SK-N-SH (cell line): ENCODE measurements at regions not wholly inside any gene's neighbourhood (a gene's known extent, or its start where the extent isn't known, plus 50 kb on each side); places are given as distances from the start of the nearest gene placed in this dataset.

Experiments
- CTCF ChIP-seq: fragments of 200-600 bp; sonication (generic); IDR thresholded peaks from 2 replicates; pipeline ENCODE4 v1.6.1; 2017; ENCODE audit warnings: antibody characterized with exemption, mild to moderate bottlenecking, moderate library complexity
- ELF1 ChIP-seq: IDR thresholded peaks from 2 replicates; pipeline ENCODE4 v1.4.0; 2012
- EP300 ChIP-seq, 2 experiments: IDR thresholded peaks; 2 replicates each; pipeline versions ENCODE4 v1.4.0 to v1.6.1; 2012; ENCODE audit warnings: borderline replicate concordance in 1 of 2, low read depth in 1 of 2, low read length in 1 of 2
- EZH2phosphoT487 ChIP-seq: fragments of 200-600 bp; sonication (generic); IDR thresholded peaks from 2 replicates; pipeline ENCODE4 v1.6.1; 2017; ENCODE audit warnings: low read depth, mixed run types, mild to moderate bottlenecking, antibody characterized with exemption, moderate library complexity, borderline replicate concordance
- FOSL2 ChIP-seq: IDR thresholded peaks from 2 replicates; pipeline ENCODE4 v1.4.0; 2012; ENCODE audit warnings: low read depth, mild to moderate bottlenecking, moderate library complexity, borderline replicate concordance
- GATA2 ChIP-seq: sonication (generic); formaldehyde crosslinking; IDR thresholded peaks from 2 replicates; pipeline ENCODE4 v1.5.0; 2020; ENCODE audit warnings: mild to moderate bottlenecking, missing genetic modification reagents
- MXI1 ChIP-seq: IDR thresholded peaks from 2 replicates; pipeline ENCODE4 v1.6.1; 2012; ENCODE audit warnings: mild to moderate bottlenecking, low read depth, low read length, improper control_type of control experiment
- POLR2AphosphoS5 ChIP-seq: IDR thresholded peaks from 2 replicates; pipeline ENCODE4 v1.6.1; 2012; ENCODE audit warnings: low read depth, low read length
- RAD21 ChIP-seq: IDR thresholded peaks from 2 replicates; pipeline ENCODE4 v1.6.1; 2012; ENCODE audit warnings: mild to moderate bottlenecking, low read length
- RCOR1 ChIP-seq: fragments of 150-350 bp; IDR thresholded peaks from 2 replicates; pipeline ENCODE4 v1.6.1; 2017; ENCODE audit warnings: antibody characterized with exemption, low read length
- TCF12 ChIP-seq: IDR thresholded peaks from 2 replicates; pipeline ENCODE4 v1.4.0; 2012
- TF ChIP-seq, protein P1 (sequence below): IDR thresholded peaks from 2 replicates; pipeline ENCODE4 v1.4.0; 2012; ENCODE audit warnings: low read depth, borderline replicate concordance

- TF ChIP-seq CTCF, result no peak
- TF ChIP-seq TCF12, result no peak
- TF ChIP-seq FOSL2, result no peak
- no peak for TF ChIP-seq ELF1
- TF ChIP-seq EP300 (IDR thresholded peaks at IDR 0.05; ENCODE audit: borderline replicate concordance in 1 of 2, low read depth in 1 of 2, low read length in 1 of 2), result no peak
- no peak for TF ChIP-seq POLR2AphosphoS5
- no peak for TF ChIP-seq RCOR1
- TF ChIP-seq EZH2phosphoT487, result no peak
- TF ChIP-seq RAD21, result no peak
- TF ChIP-seq GATA2 (CRISPR knock-in tag), result no peak
- TF ChIP-seq, protein P1, sequence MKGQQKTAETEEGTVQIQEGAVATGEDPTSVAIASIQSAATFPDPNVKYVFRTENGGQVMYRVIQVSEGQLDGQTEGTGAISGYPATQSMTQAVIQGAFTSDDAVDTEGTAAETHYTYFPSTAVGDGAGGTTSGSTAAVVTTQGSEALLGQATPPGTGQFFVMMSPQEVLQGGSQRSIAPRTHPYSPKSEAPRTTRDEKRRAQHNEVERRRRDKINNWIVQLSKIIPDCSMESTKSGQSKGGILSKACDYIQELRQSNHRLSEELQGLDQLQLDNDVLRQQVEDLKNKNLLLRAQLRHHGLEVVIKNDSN, result no peak
- no peak for TF ChIP-seq MXI1
Measured at GRCh38 chr16:72500545-72500944, 328.6 kb upstream of the PMFBP1 start.
